ENCODE measurements at regions not wholly inside any gene's neighbourhood (a gene's known extent, or its start where the extent isn't known, plus 50 kb on each side); places are given as distances from the start of the nearest gene placed in this dataset.

GRCh38 chr20:47870475-47870874, 85.2 kb upstream of the SULF2 start:
- no peak overlapping the region for H3K27ac ChIP-seq (ENCODE audit: low read depth, low read length)
- no peak overlapping the region for H3K9ac ChIP-seq (ENCODE audit: low read length)
- no peak overlapping the region for H3K18ac ChIP-seq (ENCODE audit: low read length)
- no peaks in the 10 kb centered on the region for H3K79me1 ChIP-seq (ENCODE audit: low read length)
- no peak for DNase-seq
- no peak overlapping the region for H2BK5ac ChIP-seq (ENCODE audit: low read depth, low read length, poor library complexity)
- no peak overlapping the region for H4K12ac ChIP-seq (ENCODE audit: low read depth, low read length)
- no peak overlapping the region for H3K23ac ChIP-seq (ENCODE audit: low read length)
- H3K9me3 ChIP-seq (ENCODE audit: insufficient read depth, low read depth, low read length), result no peaks in the 10 kb centered on the region
- no CpG with 5 or more reads among the region's 2 CpGs for WGBS (ENCODE audit: extremely low coverage, insufficient coverage, insufficient read length)
- no peaks in the 10 kb centered on the region for H3K4me1 ChIP-seq (ENCODE audit: control insufficient read depth in 1 of 2, insufficient read depth in 2 of 2, low read length in 2 of 2)
- no peaks in the 10 kb centered on the region for H3K36me3 ChIP-seq (ENCODE audit: control insufficient read depth in 1 of 2, insufficient read depth in 2 of 2, low read length in 2 of 2)
- no peak overlapping the region for H4K8ac ChIP-seq (ENCODE audit: low read depth, low read length)
- H3K4me2 ChIP-seq (ENCODE audit: low read length), result no peak overlapping the region
- H3K4me3 ChIP-seq (ENCODE audit: low read depth, low read length), result no peak overlapping the region
- H3K27me3 ChIP-seq (ENCODE audit: insufficient read depth, low read length), result no peaks in the 10 kb centered on the region
- H3K14ac ChIP-seq (ENCODE audit: low read length), result no peak overlapping the region
- no peak overlapping the region for H2BK120ac ChIP-seq (ENCODE audit: insufficient read depth, low read length, poor library complexity)
- H2BK12ac ChIP-seq (ENCODE audit: low read length), result no peak overlapping the region
- no peak overlapping the region for H4K91ac ChIP-seq (ENCODE audit: low read depth, low read length)
- no peak overlapping the region for H2AK5ac ChIP-seq (ENCODE audit: low read length)
- no peaks in the 10 kb centered on the region for H3K79me2 ChIP-seq (ENCODE audit: control insufficient read depth, insufficient read depth, low read length, poor library complexity)
- H3K4ac ChIP-seq (ENCODE audit: low read depth, low read length), result no peak overlapping the region
- no peak overlapping the region for H2AFZ ChIP-seq (ENCODE audit: insufficient read depth, low read length, poor library complexity)

GRCh38 chr20:47868744-47869143, 83.5 kb upstream of the SULF2 start:
- H2BK120ac ChIP-seq (ENCODE audit: insufficient read depth, low read length, poor library complexity), result no peak overlapping the region
- H3K18ac ChIP-seq (ENCODE audit: low read length), result no peak overlapping the region
- no CpG with 5 or more reads among the region's 14 CpGs for WGBS (ENCODE audit: extremely low coverage, insufficient coverage, insufficient read length)
- no peaks in the 10 kb centered on the region for H3K79me2 ChIP-seq (ENCODE audit: control insufficient read depth, insufficient read depth, low read length, poor library complexity)
- no peak overlapping the region for H2BK12ac ChIP-seq (ENCODE audit: low read length)
- H4K12ac ChIP-seq (ENCODE audit: low read depth, low read length), result no peak overlapping the region
- no peak overlapping the region for H3K4me3 ChIP-seq (ENCODE audit: low read depth, low read length)
- no peaks in the 10 kb centered on the region for H3K9me3 ChIP-seq (ENCODE audit: insufficient read depth, low read depth, low read length)
- H3K9ac ChIP-seq (ENCODE audit: low read length), result no peak overlapping the region
- H3K79me1 ChIP-seq (ENCODE audit: low read length), result no peaks in the 10 kb centered on the region
- DNase-seq, result no peak
- H3K14ac ChIP-seq (ENCODE audit: low read length), result no peak overlapping the region
- no peak overlapping the region for H3K4me2 ChIP-seq (ENCODE audit: low read length)
- no peak overlapping the region for H3K4ac ChIP-seq (ENCODE audit: low read depth, low read length)
- no peaks in the 10 kb centered on the region for H3K27me3 ChIP-seq (ENCODE audit: insufficient read depth, low read length)
- H2BK5ac ChIP-seq (ENCODE audit: low read depth, low read length, poor library complexity), result no peak overlapping the region
- no peaks in the 10 kb centered on the region for H3K36me3 ChIP-seq (ENCODE audit: control insufficient read depth in 1 of 2, insufficient read depth in 2 of 2, low read length in 2 of 2)
- H3K4me1 ChIP-seq (ENCODE audit: control insufficient read depth in 1 of 2, insufficient read depth in 2 of 2, low read length in 2 of 2), result no peaks in the 10 kb centered on the region
- H4K91ac ChIP-seq (ENCODE audit: low read depth, low read length), result no peak overlapping the region
- H2AFZ ChIP-seq (ENCODE audit: insufficient read depth, low read length, poor library complexity), result no peak overlapping the region
- H3K27ac ChIP-seq (ENCODE audit: low read depth, low read length), result no peak overlapping the region
- H2AK5ac ChIP-seq (ENCODE audit: low read length), result no peak overlapping the region
- H3K23ac ChIP-seq (ENCODE audit: low read length), result no peak overlapping the region
- H4K8ac ChIP-seq (ENCODE audit: low read depth, low read length), result no peak overlapping the region

DNA sequence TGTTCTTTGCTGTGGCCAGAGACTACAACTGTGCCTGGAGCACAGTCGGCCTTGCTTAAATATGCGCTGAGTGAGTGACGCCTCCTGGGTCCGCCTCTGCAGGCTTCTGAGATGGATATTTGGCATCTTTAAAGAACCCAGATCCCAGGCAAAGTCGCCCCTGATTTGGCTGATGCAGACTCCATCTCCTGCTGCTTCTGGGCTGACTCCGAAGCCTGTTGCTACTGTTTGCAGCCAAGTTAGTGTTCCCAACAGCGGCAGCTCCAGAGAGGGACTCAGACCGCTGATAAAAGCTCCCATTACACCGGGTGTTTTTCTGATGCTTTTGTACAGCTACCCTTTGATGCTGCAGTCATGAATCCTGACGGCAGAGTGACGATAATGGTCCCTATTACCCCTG, 83.0 kb upstream of the SULF2 start:
- H3K4me2 ChIP-seq (ENCODE audit: low read length), result no peak overlapping the region
- WGBS (ENCODE audit: extremely low coverage, insufficient coverage, insufficient read length), result no CpG with 5 or more reads among the region's 11 CpGs
- H2BK120ac ChIP-seq (ENCODE audit: insufficient read depth, low read length, poor library complexity), result no peak overlapping the region
- H3K27me3 ChIP-seq (ENCODE audit: insufficient read depth, low read length), result no peaks in the 10 kb centered on the region
- no peak overlapping the region for H4K12ac ChIP-seq (ENCODE audit: low read depth, low read length)
- no peaks in the 10 kb centered on the region for H3K4me1 ChIP-seq (ENCODE audit: control insufficient read depth in 1 of 2, insufficient read depth in 2 of 2, low read length in 2 of 2)
- no peak overlapping the region for H3K14ac ChIP-seq (ENCODE audit: low read length)
- no peak overlapping the region for H2BK5ac ChIP-seq (ENCODE audit: low read depth, low read length, poor library complexity)
- no peaks in the 10 kb centered on the region for H3K36me3 ChIP-seq (ENCODE audit: control insufficient read depth in 1 of 2, insufficient read depth in 2 of 2, low read length in 2 of 2)
- H3K4ac ChIP-seq (ENCODE audit: low read depth, low read length), result no peak overlapping the region
- no peak overlapping the region for H3K18ac ChIP-seq (ENCODE audit: low read length)
- no peak overlapping the region for H4K91ac ChIP-seq (ENCODE audit: low read depth, low read length)
- H2AFZ ChIP-seq (ENCODE audit: insufficient read depth, low read length, poor library complexity), result no peak overlapping the region
- no peak overlapping the region for H3K27ac ChIP-seq (ENCODE audit: low read depth, low read length)
- H3K23ac ChIP-seq (ENCODE audit: low read length), result no peak overlapping the region
- H3K79me1 ChIP-seq (ENCODE audit: low read length), result no peaks in the 10 kb centered on the region
- no peak overlapping the region for H4K8ac ChIP-seq (ENCODE audit: low read depth, low read length)
- no peak overlapping the region for H3K9ac ChIP-seq (ENCODE audit: low read length)
- H2BK12ac ChIP-seq (ENCODE audit: low read length), result no peak overlapping the region
- no peaks in the 10 kb centered on the region for H3K9me3 ChIP-seq (ENCODE audit: insufficient read depth, low read depth, low read length)
- no peaks in the 10 kb centered on the region for H3K79me2 ChIP-seq (ENCODE audit: control insufficient read depth, insufficient read depth, low read length, poor library complexity)
- no peak overlapping the region for H3K4me3 ChIP-seq (ENCODE audit: low read depth, low read length)
- H2AK5ac ChIP-seq (ENCODE audit: low read length), result no peak overlapping the region
- no peak for DNase-seq

GRCh38 chr20:47867831-47868230, 82.5 kb upstream of the SULF2 start:
- H3K14ac ChIP-seq (ENCODE audit: low read length), result no peak overlapping the region
- no peak overlapping the region for H2BK5ac ChIP-seq (ENCODE audit: low read depth, low read length, poor library complexity)
- no peaks in the 10 kb centered on the region for H3K79me1 ChIP-seq (ENCODE audit: low read length)
- no peak overlapping the region for H3K18ac ChIP-seq (ENCODE audit: low read length)
- H3K27me3 ChIP-seq (ENCODE audit: insufficient read depth, low read length), result no peaks in the 10 kb centered on the region
- H4K91ac ChIP-seq (ENCODE audit: low read depth, low read length), result no peak overlapping the region
- no peaks in the 10 kb centered on the region for H3K36me3 ChIP-seq (ENCODE audit: control insufficient read depth in 1 of 2, insufficient read depth in 2 of 2, low read length in 2 of 2)
- no peak overlapping the region for H3K4me2 ChIP-seq (ENCODE audit: low read length)
- H3K79me2 ChIP-seq (ENCODE audit: control insufficient read depth, insufficient read depth, low read length, poor library complexity), result no peaks in the 10 kb centered on the region
- H3K9ac ChIP-seq (ENCODE audit: low read length), result no peak overlapping the region
- H3K27ac ChIP-seq (ENCODE audit: low read depth, low read length), result no peak overlapping the region
- DNase-seq, result no peak
- no peak overlapping the region for H2BK12ac ChIP-seq (ENCODE audit: low read length)
- H3K23ac ChIP-seq (ENCODE audit: low read length), result no peak overlapping the region
- no CpG with 5 or more reads among the region's 15 CpGs for WGBS (ENCODE audit: extremely low coverage, insufficient coverage, insufficient read length)
- H2BK120ac ChIP-seq (ENCODE audit: insufficient read depth, low read length, poor library complexity), result no peak overlapping the region
- H2AFZ ChIP-seq (ENCODE audit: insufficient read depth, low read length, poor library complexity), result no peak overlapping the region
- H3K4ac ChIP-seq (ENCODE audit: low read depth, low read length), result no peak overlapping the region
- no peak overlapping the region for H4K8ac ChIP-seq (ENCODE audit: low read depth, low read length)
- no peaks in the 10 kb centered on the region for H3K9me3 ChIP-seq (ENCODE audit: insufficient read depth, low read depth, low read length)
- H2AK5ac ChIP-seq (ENCODE audit: low read length), result no peak overlapping the region
- H3K4me1 ChIP-seq (ENCODE audit: control insufficient read depth in 1 of 2, insufficient read depth in 2 of 2, low read length in 2 of 2), result no peaks in the 10 kb centered on the region
- H4K12ac ChIP-seq (ENCODE audit: low read depth, low read length), result no peak overlapping the region
- no peak overlapping the region for H3K4me3 ChIP-seq (ENCODE audit: low read depth, low read length)
